ENCODE measurements at regions not wholly inside any gene's neighbourhood (a gene's known extent, or its start where the extent isn't known, plus 50 kb on each side); places are given as distances from the start of the nearest gene placed in this dataset.

DNA sequence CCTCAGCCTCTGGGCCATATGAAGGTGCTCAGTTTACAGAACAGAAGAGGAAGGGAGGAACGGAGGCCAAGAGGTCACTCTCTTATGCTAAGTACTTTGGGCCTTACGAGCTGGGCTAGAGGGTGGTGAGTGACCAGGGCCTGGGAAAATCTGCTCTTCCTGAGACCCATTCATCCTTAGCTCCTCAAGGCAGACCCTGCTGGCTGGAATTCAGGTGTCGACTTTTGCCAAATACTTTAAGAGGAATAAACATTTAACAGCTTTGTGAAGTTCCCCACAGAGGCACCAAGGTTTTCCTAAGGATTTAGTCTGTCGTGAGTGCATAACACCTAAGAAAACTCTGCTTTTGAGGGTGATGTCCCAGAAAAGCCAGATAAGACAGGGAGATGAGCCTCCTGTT, 129.7 kb upstream of the SIX2 start:
- TF ChIP-seq, protein P1, sequence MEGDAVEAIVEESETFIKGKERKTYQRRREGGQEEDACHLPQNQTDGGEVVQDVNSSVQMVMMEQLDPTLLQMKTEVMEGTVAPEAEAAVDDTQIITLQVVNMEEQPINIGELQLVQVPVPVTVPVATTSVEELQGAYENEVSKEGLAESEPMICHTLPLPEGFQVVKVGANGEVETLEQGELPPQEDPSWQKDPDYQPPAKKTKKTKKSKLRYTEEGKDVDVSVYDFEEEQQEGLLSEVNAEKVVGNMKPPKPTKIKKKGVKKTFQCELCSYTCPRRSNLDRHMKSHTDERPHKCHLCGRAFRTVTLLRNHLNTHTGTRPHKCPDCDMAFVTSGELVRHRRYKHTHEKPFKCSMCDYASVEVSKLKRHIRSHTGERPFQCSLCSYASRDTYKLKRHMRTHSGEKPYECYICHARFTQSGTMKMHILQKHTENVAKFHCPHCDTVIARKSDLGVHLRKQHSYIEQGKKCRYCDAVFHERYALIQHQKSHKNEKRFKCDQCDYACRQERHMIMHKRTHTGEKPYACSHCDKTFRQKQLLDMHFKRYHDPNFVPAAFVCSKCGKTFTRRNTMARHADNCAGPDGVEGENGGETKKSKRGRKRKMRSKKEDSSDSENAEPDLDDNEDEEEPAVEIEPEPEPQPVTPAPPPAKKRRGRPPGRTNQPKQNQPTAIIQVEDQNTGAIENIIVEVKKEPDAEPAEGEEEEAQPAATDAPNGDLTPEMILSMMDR (conservative IDR thresholded peaks at IDR 0.05; ENCODE audit: low read depth, low read length), result no peak
- TF ChIP-seq EZH2 (IDR thresholded peaks at IDR 0.05; ENCODE audit: borderline replicate concordance, low read depth, low read length, poor library complexity, severe bottlenecking), result no peak

All from A673 (cell line).